Calu3 (cell line): ENCODE measurements at regions not wholly inside any gene's neighbourhood (a gene's known extent, or its start where the extent isn't known, plus 50 kb on each side); places are given as distances from the start of the nearest gene placed in this dataset.

ENCODE experiments used
- BruUV-seq: library from RNA; stranded (reverse); fragments of 400-500 nt; replicated peaks from 2 replicates; lab custom pipeline; 2021; lab: Mats Ljungman, UMichigan
- CTCF ChIA-PET: fragments of 300-600 bp; sonication (Branson Sonifier 250); formaldehyde crosslinking; loops from one replicate; lab custom pipeline; 2022; ENCODE audit warnings: antibody characterized with exemption; lab: Charles Lee
- DNase-seq: peaks from one replicate; pipeline ENCODE4 v3.0.0; 2022
- H3K27ac Mint-ChIP-seq: one replicate; pipeline ENCODE4 v1.8.0; 2022; ENCODE audit warnings: mixed read lengths; ENCODE audit not compliant: unreplicated experiment
- H3K27me3 Mint-ChIP-seq: one replicate; pipeline ENCODE4 v1.8.0; 2022; ENCODE audit warnings: mixed read lengths; ENCODE audit not compliant: unreplicated experiment
- H3K36me3 Mint-ChIP-seq: one replicate; pipeline ENCODE4 v1.8.0; 2022; ENCODE audit warnings: mild to moderate bottlenecking, moderate library complexity, mixed read lengths; ENCODE audit not compliant: insufficient read depth, unreplicated experiment
- H3K4me1 Mint-ChIP-seq: one replicate; pipeline ENCODE4 v1.8.0; 2022; ENCODE audit warnings: mild to moderate bottlenecking, low read depth, mixed read lengths; ENCODE audit not compliant: unreplicated experiment
- H3K4me3 Mint-ChIP-seq: one replicate; pipeline ENCODE4 v1.8.0; 2022; ENCODE audit warnings: mild to moderate bottlenecking, low read depth, moderate library complexity, mixed read lengths; ENCODE audit not compliant: unreplicated experiment
- H3K9me3 Mint-ChIP-seq: one replicate; pipeline ENCODE4 v1.8.0; 2022; ENCODE audit warnings: low read depth, mixed read lengths; ENCODE audit not compliant: unreplicated experiment
- intact Hi-C: fragments of 100-400 bp; cut with micrococcal nuclease; formaldehyde crosslinking; loops from one replicate; pipeline ENCODE4 v1.10.0; 2022; ENCODE audit not compliant: unreplicated experiment
- TF ChIP-seq, protein P1 (sequence below): fragments of 200-600 bp; IDR thresholded peaks from one replicate; pipeline ENCODE4 v1.8.0; 2022; ENCODE audit warnings: antibody characterized with exemption; ENCODE audit not compliant: unreplicated experiment

DNA sequence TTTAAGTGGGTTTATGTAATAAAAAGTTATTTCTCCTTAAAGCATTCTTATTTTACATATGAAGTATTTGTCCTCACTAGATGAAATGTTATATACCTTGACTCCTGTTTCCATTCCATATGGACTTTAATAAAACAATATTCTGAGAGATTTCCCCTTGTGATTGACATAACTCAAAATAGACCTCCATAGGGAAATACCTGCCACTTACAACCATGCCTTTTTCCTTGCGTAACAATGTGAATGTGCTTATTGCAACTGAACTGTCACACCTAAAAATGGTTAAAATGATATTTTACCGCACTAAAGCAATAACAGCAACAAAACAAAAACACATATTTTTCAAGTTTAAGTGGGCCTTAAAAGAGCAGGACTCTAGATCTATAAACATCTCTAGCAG is 70.3 kb upstream of the TGIF1 start:
- Mint-ChIP-seq H3K4me1 (peaks cover 13% of the 10 kb centered on the region), H3K27ac (no peak overlapping the region), H3K9me3 (no peaks in the 10 kb centered on the region), H3K4me3 (no peak overlapping the region), H3K36me3 (no peaks in the 10 kb centered on the region), H3K27me3 (no peaks in the 10 kb centered on the region)
- DNase-seq = no peak
- CTCF ChIA-PET = interaction anchor here (0.5 kb wide), 1 partner anchor 68 kb away, joined by 3 read pairs; no protein-coding TSS in a partner anchor
- no TSS peak for BruUV-seq
- intact Hi-C loops = no loop called here
- TF ChIP-seq, protein P1, sequence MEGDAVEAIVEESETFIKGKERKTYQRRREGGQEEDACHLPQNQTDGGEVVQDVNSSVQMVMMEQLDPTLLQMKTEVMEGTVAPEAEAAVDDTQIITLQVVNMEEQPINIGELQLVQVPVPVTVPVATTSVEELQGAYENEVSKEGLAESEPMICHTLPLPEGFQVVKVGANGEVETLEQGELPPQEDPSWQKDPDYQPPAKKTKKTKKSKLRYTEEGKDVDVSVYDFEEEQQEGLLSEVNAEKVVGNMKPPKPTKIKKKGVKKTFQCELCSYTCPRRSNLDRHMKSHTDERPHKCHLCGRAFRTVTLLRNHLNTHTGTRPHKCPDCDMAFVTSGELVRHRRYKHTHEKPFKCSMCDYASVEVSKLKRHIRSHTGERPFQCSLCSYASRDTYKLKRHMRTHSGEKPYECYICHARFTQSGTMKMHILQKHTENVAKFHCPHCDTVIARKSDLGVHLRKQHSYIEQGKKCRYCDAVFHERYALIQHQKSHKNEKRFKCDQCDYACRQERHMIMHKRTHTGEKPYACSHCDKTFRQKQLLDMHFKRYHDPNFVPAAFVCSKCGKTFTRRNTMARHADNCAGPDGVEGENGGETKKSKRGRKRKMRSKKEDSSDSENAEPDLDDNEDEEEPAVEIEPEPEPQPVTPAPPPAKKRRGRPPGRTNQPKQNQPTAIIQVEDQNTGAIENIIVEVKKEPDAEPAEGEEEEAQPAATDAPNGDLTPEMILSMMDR = no peak

DNA sequence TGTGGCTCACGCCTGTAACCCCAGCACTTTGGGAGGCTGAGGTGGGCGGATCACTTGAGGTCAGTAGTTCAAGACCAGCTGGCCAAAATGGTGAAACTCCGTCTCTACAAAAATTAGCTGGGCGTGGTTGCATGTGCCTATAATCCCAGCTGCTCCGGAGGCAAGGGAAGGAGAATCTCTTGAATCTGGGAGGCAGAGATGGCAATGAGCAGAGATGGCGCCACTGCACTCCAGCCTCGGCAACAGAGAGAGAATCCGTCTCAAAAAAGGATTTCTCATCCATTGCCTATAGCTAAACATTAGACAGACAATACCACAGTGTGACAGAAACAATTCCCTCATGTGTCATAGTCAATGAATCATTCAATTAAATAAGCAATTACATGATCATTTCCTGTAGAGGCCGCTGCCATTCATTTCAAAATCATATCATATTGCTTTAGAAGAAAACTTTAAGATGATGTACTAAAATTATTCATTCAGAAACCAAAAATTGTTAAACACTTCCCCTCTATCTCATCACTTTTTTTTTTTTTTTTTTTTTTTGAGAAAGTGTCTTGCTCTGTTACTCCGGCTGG is 69.5 kb upstream of the TGIF1 start:
- DNase-seq = peak; percentile 15
- CTCF ChIA-PET = interaction anchor here (0.6 to 1.0 kb wide), 10 partner anchors 8 to 1329 kb away, joined by 3 to 9 read pairs (median 8); no protein-coding TSS in a partner anchor
- TF ChIP-seq, protein P1 = no peak
- no TSS peak for BruUV-seq
- Mint-ChIP-seq H3K4me3 (no peak overlapping the region), H3K27me3 (no peaks in the 10 kb centered on the region), H3K4me1 (peaks cover 16% of the 10 kb centered on the region), H3K27ac (no peak overlapping the region), H3K36me3 (no peaks in the 10 kb centered on the region), H3K9me3 (no peaks in the 10 kb centered on the region)
- intact Hi-C loops = no loop called here

DNA sequence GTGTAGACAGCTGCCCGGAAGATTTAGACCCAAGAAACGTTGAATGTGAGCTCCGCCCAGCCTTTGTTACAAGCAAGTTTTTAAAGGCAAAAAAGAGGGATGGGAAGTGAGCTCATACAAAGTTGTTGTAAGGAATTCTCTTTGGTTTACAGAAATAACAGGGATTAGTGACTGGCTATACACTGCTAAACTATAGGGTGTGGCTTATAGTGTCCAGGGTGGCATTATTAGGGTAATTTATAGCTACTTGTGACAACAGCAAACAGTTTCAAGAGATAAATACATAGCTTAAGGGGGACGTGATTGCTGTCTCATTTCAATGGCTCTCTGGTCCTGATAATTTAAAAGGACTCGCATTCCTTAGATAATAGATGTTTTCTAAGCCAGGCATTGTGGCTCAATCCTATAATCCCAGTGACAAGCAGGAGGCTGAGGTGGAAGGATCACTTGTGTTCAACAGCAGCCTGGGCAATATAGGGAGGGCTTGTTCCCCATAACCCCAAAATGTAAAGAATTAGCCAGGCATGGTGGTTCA is 66.5 kb upstream of the TGIF1 start:
- H3K4me1 Mint-ChIP-seq = peaks cover 16% of the 10 kb centered on the region
- H3K36me3 Mint-ChIP-seq = no peaks in the 10 kb centered on the region
- no peaks in the 10 kb centered on the region for H3K27me3 Mint-ChIP-seq
- H3K4me3 Mint-ChIP-seq = no peak overlapping the region
- TF ChIP-seq, protein P1 = no peak
- no peaks in the 10 kb centered on the region for H3K9me3 Mint-ChIP-seq
- CTCF ChIA-PET = no interaction called here
- no peak for DNase-seq
- intact Hi-C loops = no loop called here
- H3K27ac Mint-ChIP-seq = no peak overlapping the region
- BruUV-seq = no TSS peak

DNA sequence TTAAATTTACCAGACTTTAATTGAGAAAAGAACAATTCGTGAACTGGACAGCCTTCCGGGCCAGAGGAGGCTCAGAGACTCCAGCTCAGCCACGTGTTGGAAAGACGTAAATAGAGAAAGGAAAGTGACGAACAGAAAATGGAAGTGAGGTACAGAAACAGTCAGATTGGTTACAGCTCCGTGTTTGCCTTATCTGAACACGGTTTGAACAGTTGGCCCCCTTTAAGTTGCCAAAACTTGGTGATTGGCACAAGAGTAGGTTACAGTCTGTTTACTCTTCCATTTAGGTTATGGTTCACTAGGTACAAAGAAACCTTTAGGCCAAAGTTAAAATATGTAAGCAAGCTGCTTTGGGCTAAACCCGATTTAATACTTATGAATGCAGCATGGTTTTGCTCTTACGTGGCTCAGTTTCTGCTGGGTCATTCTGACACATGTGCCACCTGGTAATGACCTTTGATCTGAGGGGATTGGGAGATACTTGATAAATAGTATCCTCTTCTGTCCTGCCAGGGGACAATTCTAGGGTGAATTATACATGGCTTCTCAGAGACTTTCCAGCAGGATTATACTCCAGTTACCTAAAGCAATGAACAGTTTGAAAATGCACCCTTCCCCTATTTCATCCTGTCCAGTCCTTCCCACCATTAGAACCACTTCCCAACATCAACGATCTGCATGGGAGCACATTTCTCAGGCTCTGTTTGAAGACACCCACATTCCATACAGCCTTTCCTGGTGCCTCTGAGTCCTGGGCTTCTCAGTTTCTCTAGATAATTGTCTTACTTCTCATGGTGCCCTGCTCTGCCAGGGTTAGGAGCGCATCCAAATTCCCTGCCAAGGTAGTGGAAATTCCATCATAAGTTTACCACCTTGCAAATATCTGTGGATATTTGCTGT is 65.1 kb upstream of the TGIF1 start:
- CTCF ChIA-PET = interaction anchor here (1.5 kb wide), 1 partner anchor 87 kb away, joined by 3 read pairs; no protein-coding TSS in a partner anchor
- intact Hi-C loops = no loop called here
- Mint-ChIP-seq H3K4me3 (no peak overlapping the region), H3K27me3 (no peaks in the 10 kb centered on the region), H3K9me3 (no peaks in the 10 kb centered on the region), H3K4me1 (peaks cover 16% of the 10 kb centered on the region), H3K36me3 (no peaks in the 10 kb centered on the region), H3K27ac (no peak overlapping the region)
- no peak for DNase-seq
- BruUV-seq = no TSS peak
- TF ChIP-seq, protein P1 = no peak
